K562 (cell line): ENCODE measurements at regions not wholly inside any gene's neighbourhood (a gene's known extent, or its start where the extent isn't known, plus 50 kb on each side); places are given as distances from the start of the nearest gene placed in this dataset.

Experiments
- ATAC-seq: fragments of 200-7000 bp; cut with Tn5 transposase; 3 replicates; pipeline ENCODE4 v1.9.1; 2020; ENCODE audit warnings: moderate library complexity
- BruUV-seq: library from RNA; stranded (reverse); fragments of 400-500 nt; replicated peaks from 2 replicates; lab custom pipeline; 2021; lab: Mats Ljungman, UMichigan
- CTCF ChIA-PET: fragments of 300-600 bp; formaldehyde crosslinking; extraction: SDS; loops from one replicate; lab custom pipeline; 2021; ENCODE audit warnings: low intra/inter-chr PET ratio; lab: Yijun Ruan, JAX
- POLR2A ChIA-PET: fragments of 300-600, 350-650 bp; sonication (Branson Sonifier 250); formaldehyde crosslinking; extraction: SDS; loops from one replicate; lab custom pipeline; 2021; ENCODE audit warnings: antibody characterized with exemption, inconsistent platforms; lab: Yijun Ruan, JAX
- DNase-seq, 4 experiments: peaks; one replicate each; pipeline versions ENCODE4 v3.0.0 to v3.0.0-alpha.2; 2011 to 2018; ENCODE audit warnings: low spot score in 3 of 4, mixed read lengths in 3 of 4; ENCODE audit errors: extremely low read depth in 1 of 4
- FAIRE-seq: peaks from 2 replicates; lab custom pipeline; 2011; peaks lifted over from hg19 to GRCh38; lab: Jason Lieb, UNC
- H2AFZ ChIP-seq: 2 replicates; pipeline ENCODE4 v1.6.0; 2011; ENCODE audit warnings: low read depth, low read length, control low read depth, inconsistent platforms
- H3K27ac ChIP-seq: fragments of 200-600 bp; 3 replicates; pipeline ENCODE4 v1.8.0; 2011; ENCODE audit warnings: low read depth, mild to moderate bottlenecking, control low read depth, inconsistent platforms, low read length, moderate library complexity, mixed read lengths; ENCODE audit errors: extremely low read depth
- H3K27me3 ChIP-seq, 2 experiments: fragments of 300-600 bp in 1 of 2; 2 replicates in 1 of 2; 3 replicates in 1 of 2; pipeline versions ENCODE4 v1.6.0 to v1.8.0; 2011; ENCODE audit warnings: inconsistent platforms in 2 of 2, low read length in 2 of 2, mild to moderate bottlenecking in 1 of 2, mixed read lengths in 1 of 2, moderate library complexity in 1 of 2; ENCODE audit not compliant: control insufficient read depth in 2 of 2, insufficient read depth in 2 of 2
- H3K36me3 ChIP-seq: fragments of 300-600 bp; 3 replicates; pipeline ENCODE4 v1.8.0; 2011; ENCODE audit warnings: mild to moderate bottlenecking, low read length, inconsistent platforms; ENCODE audit not compliant: control insufficient read depth, insufficient read depth
- H3K4me1 ChIP-seq, 2 experiments: fragments of 200-600 bp in 1 of 2; replicated peaks in 1 of 2; 2 replicates in 1 of 2; 3 replicates in 1 of 2; pipeline versions ENCODE4 v1.5.1 to v1.8.0; 2011; ENCODE audit warnings: inconsistent platforms in 2 of 2, low read length in 2 of 2, mild to moderate bottlenecking in 1 of 2, mixed read lengths in 1 of 2, moderate library complexity in 1 of 2; ENCODE audit not compliant: control insufficient read depth in 2 of 2, insufficient read depth in 2 of 2
- H3K4me2 ChIP-seq: 2 replicates; pipeline ENCODE4 v1.6.1; 2011; ENCODE audit warnings: low read length, control low read depth, inconsistent platforms, mixed read lengths; ENCODE audit not compliant: insufficient read depth
- H3K4me3 ChIP-seq: fragments of 200-600 bp; sonication (generic), shearing (Covaris generic); 2 replicates; pipeline ENCODE4 v1.5.1; 2016; ENCODE audit warnings: control low read depth, inconsistent platforms
- H3K79me2 ChIP-seq: fragments of 200-600 bp; 3 replicates; pipeline ENCODE4 v1.8.0; 2011; ENCODE audit warnings: low read length, inconsistent platforms; ENCODE audit not compliant: control insufficient read depth, insufficient read depth
- H3K9ac ChIP-seq, 2 experiments: 2 replicates each; pipeline versions ENCODE4 v1.6.0 to v1.6.1; 2011; ENCODE audit warnings: low read depth in 2 of 2, low read length in 2 of 2, control low read depth in 1 of 2, inconsistent platforms in 1 of 2, mild to moderate bottlenecking in 1 of 2, mixed read lengths in 1 of 2; ENCODE audit not compliant: insufficient read depth in 1 of 2
- H3K9me1 ChIP-seq: one replicate; pipeline ENCODE4 v1.6.0; 2011; ENCODE audit warnings: inconsistent platforms, mild to moderate bottlenecking, low read length, moderate library complexity; ENCODE audit not compliant: control insufficient read depth, insufficient read depth
- H3K9me3 ChIP-seq: replicated peaks from 2 replicates; pipeline ENCODE4 v1.5.1; 2011; ENCODE audit warnings: low read depth, low read length, inconsistent platforms; ENCODE audit not compliant: control insufficient read depth, insufficient read depth
- H4K20me1 ChIP-seq: replicated peaks from 2 replicates; pipeline ENCODE4 v1.6.1; 2011; ENCODE audit warnings: low read length, inconsistent platforms, mixed read lengths; ENCODE audit not compliant: control insufficient read depth, insufficient read depth
- CBX8 ChIP-seq: fragments of 200-600 bp; sonication (generic); IDR thresholded peaks from 2 replicates; pipeline ENCODE4 v1.6.1; 2012; ENCODE audit warnings: borderline replicate concordance, mixed run types, low read depth, mild to moderate bottlenecking, moderate library complexity, mixed read lengths, low read length, control low read depth, inconsistent platforms; ENCODE audit not compliant: poor library complexity, severe bottlenecking; ENCODE audit errors: extremely low read depth
- E2F3 ChIP-seq: fragments of 250-450 bp; sonication (Bioruptor Pico); IDR thresholded peaks from 2 replicates; pipeline ENCODE4 v1.4.0; 2020; ENCODE audit warnings: mild to moderate bottlenecking
- HDAC1 ChIP-seq, 2 experiments: fragments of 450-650 bp; IDR thresholded peaks; 2 replicates each; pipeline ENCODE4 v1.6.1; 2016 to 2017; ENCODE audit warnings: inconsistent platforms in 1 of 2, mild to moderate bottlenecking in 1 of 2, moderate library complexity in 1 of 2
- MTA2 ChIP-seq: fragments of 450-650 bp; IDR thresholded peaks from 2 replicates; pipeline ENCODE4 v1.6.1; 2016; ENCODE audit warnings: low read depth
- PPARD ChIP-seq: fragments of 250-450 bp; sonication (Bioruptor Pico); IDR thresholded peaks from 2 replicates; pipeline ENCODE4 v1.8.0; 2022; ENCODE audit warnings: inconsistent platforms, mild to moderate bottlenecking, moderate library complexity
- RREB1 ChIP-seq: fragments of 250-450 bp; sonication (Bioruptor Pico); IDR thresholded peaks from 2 replicates; pipeline ENCODE4 v1.4.0; 2020
- TEAD1 ChIP-seq, 2 experiments: fragments of 450-650 bp in 1 of 2; sonication (generic) in 1 of 2; formaldehyde crosslinking; IDR thresholded peaks; 2 replicates each; pipeline versions ENCODE4 v1.4.0 to v1.8.0; 2020 to 2022; ENCODE audit warnings: mild to moderate bottlenecking in 2 of 2, missing genetic modification reagents in 1 of 2
- THAP7 ChIP-seq: fragments of 250-450 bp; sonication (Bioruptor Pico); IDR thresholded peaks from 2 replicates; pipeline ENCODE4 v1.5.0; 2021
- XRCC3 ChIP-seq: fragments of 450-650 bp; IDR thresholded peaks from 2 replicates; pipeline ENCODE4 v1.6.1; 2017; ENCODE audit warnings: mild to moderate bottlenecking, moderate library complexity
- ZNF280A ChIP-seq: fragments of 450-650 bp; IDR thresholded peaks from 2 replicates; pipeline ENCODE4 v1.6.1; 2018; ENCODE audit warnings: mild to moderate bottlenecking, low read depth; ENCODE audit not compliant: partially characterized antibody
- ZNF644 ChIP-seq: fragments of 200-800 bp; sonication (Bioruptor generic); IDR thresholded peaks from 2 replicates; pipeline ENCODE4 v1.6.1; 2016; ENCODE audit warnings: low read depth, missing genetic modification characterization, missing compliant biosample characterization
- WGBS: fragments of 100-300 bp; shearing (Covaris generic); methylation state at CpG from one replicate; pipeline ENCODE4 v1.1.6; 2016; ENCODE audit warnings: low coverage, mixed read lengths; ENCODE audit not compliant: insufficient coverage; ENCODE audit errors: missing lambda C conversion rate; 5-methylcytosine and 5-hydroxymethylcytosine counted together
- in situ Hi-C: fragments of 300-500 bp; cut with MboI; formaldehyde crosslinking; loops from 4 replicates; pipeline ENCODE4 v1.15.0; 2018; ENCODE audit warnings: inconsistent platforms, mixed read lengths
- intact Hi-C: fragments of 100-400 bp; cut with micrococcal nuclease; formaldehyde crosslinking; loops from 2 replicates; pipeline ENCODE4 v1.14.2; 2022

GRCh38 chr6:91279740-91280493 is 693.0 kb upstream of the MAP3K7 start (continued):
- TF ChIP-seq HDAC1 (IDR thresholded peaks at IDR 0.05) = no peak

- ATAC-seq (no peak), DNase-seq (no peak), FAIRE-seq (no peak)
- no peaks in the 10 kb centered on the region for H3K27me3 ChIP-seq
- H3K4me1 ChIP-seq = no peaks in the 10 kb centered on the region
- in situ Hi-C loops (no loop called here), intact Hi-C loops (no loop called here)
- H4K20me1 ChIP-seq = no peaks in the 10 kb centered on the region
- TF ChIP-seq RREB1 (no peak), THAP7 (CRISPR knock-in tag) (no peak), CBX8 (no peak), MTA2 (no peak), TEAD1 (CRISPR knock-in tag; IDR thresholded peaks at IDR 0.05) (no peak), XRCC3 (no peak), ZNF644 (tag) (no peak), E2F3 (CRISPR knock-in tag) (no peak), PPARD (CRISPR knock-in tag) (no peak), ZNF280A (no peak)
- H3K79me2 ChIP-seq = no peaks in the 10 kb centered on the region
- 3% methylated on average over 2 of the region's 2 CpGs for WGBS
- H3K4me3 ChIP-seq = no peak overlapping the region
- CTCF ChIA-PET = no interaction called here
- no peak overlapping the region for H3K4me2 ChIP-seq
- H3K9ac ChIP-seq = no peak overlapping the region
- BruUV-seq = no TSS peak
- no peak overlapping the region for H2AFZ ChIP-seq
- POLR2A ChIA-PET = no interaction called here
- no peaks in the 10 kb centered on the region for H3K9me1 ChIP-seq
- no peaks in the 10 kb centered on the region for H3K36me3 ChIP-seq
- no peaks in the 10 kb centered on the region; the same call in 1 of the 2 replicates for H3K9me3 ChIP-seq
- no peak overlapping the region for H3K27ac ChIP-seq
Observed at GRCh38 chr6:91278416-91278815, 691.5 kb upstream of the MAP3K7 start.
